Neural cell (in vitro differentiated cells): ENCODE measurements at regions not wholly inside any gene's neighbourhood (a gene's known extent, or its start where the extent isn't known, plus 50 kb on each side); places are given as distances from the start of the nearest gene placed in this dataset.

ENCODE experiments used
- CTCF ChIP-seq: fragments of 450-650 bp; IDR thresholded peaks from 2 replicates; pipeline ENCODE4 v1.5.1; 2014; ENCODE audit warnings: antibody characterized with exemption, mild to moderate bottlenecking, moderate library complexity; ENCODE audit not compliant: poor library complexity, severe bottlenecking
- EZH2 ChIP-seq: fragments of 200-600, 300-800 bp; shearing (Covaris generic), sonication (generic); IDR thresholded peaks from 2 replicates; pipeline ENCODE4 v1.6.1; 2014; ENCODE audit warnings: antibody characterized with exemption, low read length, borderline replicate concordance, mild to moderate bottlenecking; ENCODE audit not compliant: insufficient read depth, poor library complexity, severe bottlenecking
- POLR2AphosphoS5 ChIP-seq: IDR thresholded peaks from 2 replicates; pipeline ENCODE4 v1.6.1; 2012

GRCh38 chr12:105882404-105882803, 256.4 kb downstream of the NUAK1 start:
- TF ChIP-seq CTCF (no peak), POLR2AphosphoS5 (no peak), EZH2 (no peak)
